SHP77 treated with DMSO at 0.1 percent for 48 hours (cell line): ENCODE measurements at regions not wholly inside any gene's neighbourhood (a gene's known extent, or its start where the extent isn't known, plus 50 kb on each side); places are given as distances from the start of the nearest gene placed in this dataset.
"Not testable (repeated sequence)": the region's sequence is repeated elsewhere in the genome, so short reads cannot be mapped to it uniquely, and the experiment has no call there.

ENCODE experiments used
- DNase-seq: peaks from one replicate; lab custom pipeline; 2025; lab: John Stamatoyannopoulos, UW

DNA sequence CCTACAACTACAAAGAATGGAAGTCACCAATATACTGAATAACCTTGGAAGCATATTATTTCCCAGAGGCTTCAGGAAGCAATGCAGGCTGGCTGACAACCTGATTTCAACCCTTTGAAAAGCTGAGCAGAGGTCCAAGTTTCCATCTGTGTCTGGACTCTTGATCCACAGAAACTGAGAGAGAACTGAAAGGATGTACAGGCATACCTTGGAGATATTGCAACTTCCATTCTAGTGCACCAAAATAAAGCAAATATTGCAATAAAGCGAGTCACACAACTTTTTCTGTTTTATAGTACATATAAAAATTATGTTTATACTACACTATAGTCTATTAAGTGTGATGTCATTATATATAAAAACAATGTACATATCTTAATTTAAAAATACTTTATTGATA, 85.3 kb downstream of the TYW3 start:
- no peak for DNase-seq

DNA sequence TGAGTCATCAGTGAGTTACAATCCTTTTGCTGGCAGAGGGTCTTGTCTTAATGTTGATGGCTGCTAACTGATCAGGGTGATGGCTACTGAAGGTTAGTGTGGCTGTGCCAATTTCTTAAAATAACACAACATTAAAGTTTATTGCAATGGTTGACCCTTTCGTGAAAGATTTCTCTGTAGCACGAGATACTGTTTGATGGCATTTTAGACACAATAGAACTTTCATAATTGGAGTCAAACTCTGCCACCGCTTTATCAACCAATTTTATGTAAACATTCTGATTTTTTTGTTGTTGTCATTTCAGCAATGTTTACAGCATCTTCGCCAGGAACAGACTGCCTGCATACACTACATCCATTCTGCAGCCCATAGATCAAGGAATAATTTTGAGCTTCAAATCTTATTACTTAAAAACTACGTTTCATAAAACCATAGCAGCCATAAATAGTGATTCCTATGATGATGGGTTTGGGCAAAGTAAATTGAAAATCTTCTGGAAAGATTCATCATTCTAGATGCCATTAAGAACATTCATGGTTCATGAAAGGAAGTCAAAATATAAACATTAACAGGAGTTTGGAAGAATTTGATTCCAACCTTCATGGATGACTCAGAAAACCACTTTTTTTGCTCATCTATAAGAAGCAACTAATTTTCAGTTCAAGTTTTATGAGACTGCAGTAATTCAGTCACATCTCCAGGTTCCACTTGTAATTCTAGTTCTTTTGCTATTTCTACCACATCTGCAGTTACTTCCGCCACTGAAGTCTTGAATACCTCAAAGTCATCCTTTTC, 85.9 kb downstream of the TYW3 start:
- no peak for DNase-seq

GRCh38 chr1:74822851-74823401, 90.0 kb downstream of the TYW3 start:
- no peak for DNase-seq

DNA sequence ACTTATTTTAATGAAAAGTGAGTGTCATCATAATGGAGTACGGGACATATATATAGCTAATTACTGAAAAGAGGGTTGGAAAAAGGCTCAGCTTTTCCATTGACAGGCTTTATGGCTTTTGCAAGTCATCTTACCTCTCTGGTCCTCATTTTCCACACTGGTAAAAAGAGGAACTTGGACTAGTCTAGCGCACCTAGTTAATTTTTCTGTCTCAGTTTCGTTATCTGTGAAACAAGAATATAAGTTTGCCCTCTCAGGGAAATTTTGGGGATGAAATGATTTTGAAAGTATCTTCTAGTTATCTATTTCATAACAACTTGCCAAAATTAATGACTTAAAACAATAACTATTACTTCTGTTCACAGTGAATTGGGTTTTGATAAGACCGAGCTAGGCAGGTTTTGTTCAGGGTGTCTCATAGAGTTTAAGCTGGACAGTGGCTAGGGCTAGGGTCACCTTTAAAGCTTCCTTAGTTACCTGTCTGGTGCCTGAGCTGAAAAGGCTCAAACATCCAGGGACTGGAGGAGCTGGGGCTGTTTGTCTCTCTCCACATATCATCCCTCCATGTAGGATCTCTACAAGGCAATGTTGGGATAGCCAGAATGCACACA, 91.7 kb downstream of the TYW3 start:
- no peak for DNase-seq

GRCh38 chr1:74830766-74831165, 97.8 kb downstream of the TYW3 start:
- DNase-seq, result no peak

GRCh38 chr1:74834261-74834660, 101.3 kb downstream of the TYW3 start:
- no peak for DNase-seq

GRCh38 chr1:74835051-74835450, 102.1 kb downstream of the TYW3 start:
- DNase-seq, result no peak

GRCh38 chr1:74842726-74843125, 109.8 kb downstream of the TYW3 start:
- DNase-seq, result no peak

GRCh38 chr1:74847715-74848114, 114.8 kb downstream of the TYW3 start:
- no peak for DNase-seq

GRCh38 chr1:74853756-74854155, 120.8 kb downstream of the TYW3 start:
- no peak for DNase-seq

GRCh38 chr1:74856174-74856573, 123.2 kb downstream of the TYW3 start:
- DNase-seq, result no peak

DNA sequence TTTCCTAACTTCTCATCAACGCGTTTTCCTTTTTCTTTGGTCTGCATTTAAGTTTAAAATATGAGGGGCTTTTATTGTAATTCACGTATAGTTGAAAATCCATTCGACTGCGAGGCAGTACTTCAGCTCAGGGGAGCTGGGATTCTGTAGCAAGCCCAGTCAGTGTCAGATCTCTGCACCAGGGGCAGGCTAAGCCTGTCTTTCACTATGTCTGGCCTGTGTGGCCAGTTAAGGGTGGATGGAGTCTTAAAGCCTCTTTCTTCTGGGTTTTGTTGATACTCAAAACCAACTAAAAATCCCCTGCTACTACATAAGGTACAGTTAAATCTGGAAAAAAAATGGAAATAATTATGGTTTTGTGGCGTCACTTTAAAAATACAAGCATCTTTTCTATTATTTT, 124.7 kb downstream of the TYW3 start:
- DNase-seq, result no peak

DNA sequence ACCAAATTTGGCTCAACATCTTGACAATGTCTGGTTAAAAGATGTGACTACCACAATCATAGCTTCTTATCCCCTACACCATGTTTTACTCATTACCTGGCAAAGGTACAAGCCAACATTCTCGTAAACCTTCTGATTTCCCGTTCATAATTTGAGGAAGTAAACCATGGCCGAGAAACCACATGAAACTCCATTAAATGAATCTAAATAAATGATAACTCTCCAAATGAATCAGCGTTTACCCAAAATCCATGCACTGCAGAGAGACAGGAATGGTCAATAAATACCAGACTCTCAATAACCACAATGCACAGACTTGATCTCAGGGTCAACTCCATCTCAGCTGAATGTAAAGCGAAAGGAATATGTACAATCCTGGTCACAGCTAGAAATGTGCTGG, 125.2 kb downstream of the TYW3 start:
- no peak for DNase-seq

- no peak for DNase-seq
These were observed 128.9 kb downstream of the TYW3 start for GRCh38 chr1:74861867-74862266.

GRCh38 chr1:74869702-74870101, 136.8 kb downstream of the TYW3 start:
- DNase-seq, result no peak

- not testable (repeated sequence) for DNase-seq
These were observed 144.4 kb downstream of the TYW3 start for GRCh38 chr1:74877366-74877765.

DNA sequence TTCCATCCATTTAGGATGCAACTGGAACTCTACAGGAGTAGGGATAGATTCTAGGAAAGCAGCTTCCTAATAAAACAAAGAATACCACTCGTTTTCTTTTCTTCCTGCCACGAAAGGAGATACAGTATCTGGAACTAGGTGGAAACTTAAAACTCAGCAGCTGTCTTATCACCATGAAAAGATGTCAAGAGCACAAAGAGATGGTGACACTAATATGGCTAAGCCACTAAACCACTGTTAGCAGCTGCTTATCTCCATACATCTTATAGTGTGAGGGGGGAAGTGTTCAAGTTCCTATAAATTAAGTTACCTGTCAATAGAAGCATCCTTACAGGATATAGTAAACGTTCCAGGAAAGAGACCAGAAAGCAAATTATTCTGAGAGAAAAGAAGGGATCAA, 162.5 kb downstream of the TYW3 start:
- no peak for DNase-seq

- DNase-seq, result no peak
These were observed 175.2 kb downstream of the TYW3 start for GRCh38 chr1:74908131-74908530.

DNA sequence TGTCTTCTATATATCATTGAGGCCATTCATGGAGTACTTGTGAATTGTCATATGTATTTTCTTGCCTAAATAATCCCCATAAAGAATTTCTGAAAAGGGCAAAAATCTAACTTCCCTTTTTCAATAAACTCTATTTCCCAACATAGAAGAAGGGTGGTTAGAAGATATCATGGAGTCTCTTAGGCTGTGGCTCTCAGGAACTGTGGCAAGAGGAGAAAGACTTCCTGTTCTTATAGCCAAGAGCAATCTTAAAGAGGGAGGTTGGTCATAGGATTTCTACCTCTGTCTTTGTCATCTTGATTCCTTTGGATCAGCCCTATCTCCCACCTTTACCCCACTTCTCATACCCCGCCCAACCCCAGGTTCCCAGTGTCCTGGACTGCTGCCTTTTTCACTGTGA, 175.8 kb downstream of the TYW3 start:
- DNase-seq, result no peak

DNA sequence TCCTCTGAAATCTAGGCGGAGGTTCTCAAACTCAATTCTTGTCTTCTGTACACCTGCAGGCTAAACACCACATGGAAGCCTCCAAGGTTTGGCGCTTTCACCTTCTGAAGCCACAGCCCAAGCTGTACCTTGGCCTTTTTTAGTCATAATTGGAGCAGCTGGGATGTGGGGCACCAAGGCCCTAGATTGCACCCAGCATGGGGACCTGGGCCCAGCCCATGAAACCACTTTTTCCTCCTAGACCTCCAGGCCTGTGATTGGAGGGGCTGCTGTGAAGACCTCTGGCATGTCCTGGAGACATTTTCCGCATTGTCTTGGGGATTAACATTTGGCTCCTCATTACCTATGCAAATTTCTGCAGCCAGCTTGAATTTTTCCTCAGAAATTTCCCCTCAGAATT, 181.0 kb downstream of the TYW3 start:
- no peak for DNase-seq

- no peak for DNase-seq
These were observed 200.5 kb downstream of the TYW3 start for GRCh38 chr1:74933500-74933899.

DNA sequence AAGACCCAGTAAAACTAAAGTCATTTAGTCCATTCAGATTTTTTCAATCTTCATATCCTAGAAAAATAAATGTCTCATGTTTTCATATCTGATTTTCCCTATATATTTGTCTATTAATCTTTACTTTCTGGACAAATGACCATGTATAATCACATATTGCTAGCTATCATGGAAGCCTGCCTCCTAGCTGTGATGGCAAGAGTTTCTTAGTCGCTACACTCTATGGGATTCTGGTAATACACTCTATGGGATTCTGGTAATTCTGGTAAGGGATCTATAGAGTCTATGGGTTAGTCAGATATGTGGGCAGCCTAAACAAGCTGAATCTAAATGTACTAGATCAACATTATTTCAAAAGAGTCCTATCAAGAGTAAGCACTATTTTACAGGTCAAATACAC, 198.7 kb upstream of the LHX8 start:
- no peak for DNase-seq

GRCh38 chr1:74937176-74937575, 197.0 kb upstream of the LHX8 start:
- peak; percentile 23 for DNase-seq

DNA sequence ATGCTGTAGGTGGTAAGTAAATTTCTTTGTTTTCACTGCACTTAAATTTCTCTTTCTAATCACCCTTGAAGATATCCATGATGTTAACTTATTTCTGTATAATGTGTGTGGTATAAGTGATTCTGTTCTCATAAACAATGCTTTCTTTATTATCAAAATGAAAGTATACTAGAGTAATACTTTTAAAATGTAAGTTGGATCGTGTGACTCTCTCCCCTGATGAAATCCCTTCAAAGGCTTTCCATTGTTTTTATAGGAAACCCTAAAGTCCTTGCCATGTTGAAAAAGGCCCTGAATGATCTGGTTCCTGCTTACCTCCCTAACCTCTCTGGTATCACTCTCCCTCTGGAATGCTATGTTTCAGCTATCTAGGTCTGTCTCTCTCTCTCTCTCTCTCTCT, 191.1 kb upstream of the LHX8 start:
- DNase-seq, result no peak
